GM18499 (cell line): ENCODE measurements at regions not wholly inside any gene's neighbourhood (a gene's known extent, or its start where the extent isn't known, plus 50 kb on each side); places are given as distances from the start of the nearest gene placed in this dataset.
A peak's percentile ranks its signal among the peaks of the same experiment; 100 is the strongest.

Experiments
- ATAC-seq: cut with Tn5 transposase; IDR thresholded peaks from one replicate; pipeline ENCODE4 v1.9.1; 2021; ENCODE audit warnings: moderate number of reproducible peaks; ENCODE audit not compliant: insufficient read depth, unreplicated experiment

GRCh38 chr2:8310557-8311455, 371.1 kb upstream of the ID2 start:
- ATAC-seq, result no peak

DNA sequence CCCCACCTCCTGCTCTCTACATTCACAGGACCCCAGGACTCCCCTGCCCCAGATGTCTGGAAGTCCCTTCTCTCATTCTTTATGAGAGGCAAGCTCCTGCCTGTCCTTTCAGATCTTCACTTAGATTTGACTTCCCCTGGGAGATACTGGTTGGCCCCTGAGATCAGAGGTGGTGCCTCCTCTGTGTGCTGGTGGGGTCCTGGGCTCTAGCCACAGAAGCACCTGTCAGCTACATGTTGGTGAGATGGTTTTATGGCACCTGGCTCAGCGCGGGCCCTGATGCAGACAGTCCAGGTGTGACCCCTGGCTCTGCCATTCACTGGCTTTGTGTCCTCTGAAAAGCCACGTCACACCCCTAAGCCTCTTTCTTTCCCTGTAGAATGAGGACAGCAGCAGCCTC, 369.6 kb upstream of the ID2 start:
- no peak for ATAC-seq

DNA sequence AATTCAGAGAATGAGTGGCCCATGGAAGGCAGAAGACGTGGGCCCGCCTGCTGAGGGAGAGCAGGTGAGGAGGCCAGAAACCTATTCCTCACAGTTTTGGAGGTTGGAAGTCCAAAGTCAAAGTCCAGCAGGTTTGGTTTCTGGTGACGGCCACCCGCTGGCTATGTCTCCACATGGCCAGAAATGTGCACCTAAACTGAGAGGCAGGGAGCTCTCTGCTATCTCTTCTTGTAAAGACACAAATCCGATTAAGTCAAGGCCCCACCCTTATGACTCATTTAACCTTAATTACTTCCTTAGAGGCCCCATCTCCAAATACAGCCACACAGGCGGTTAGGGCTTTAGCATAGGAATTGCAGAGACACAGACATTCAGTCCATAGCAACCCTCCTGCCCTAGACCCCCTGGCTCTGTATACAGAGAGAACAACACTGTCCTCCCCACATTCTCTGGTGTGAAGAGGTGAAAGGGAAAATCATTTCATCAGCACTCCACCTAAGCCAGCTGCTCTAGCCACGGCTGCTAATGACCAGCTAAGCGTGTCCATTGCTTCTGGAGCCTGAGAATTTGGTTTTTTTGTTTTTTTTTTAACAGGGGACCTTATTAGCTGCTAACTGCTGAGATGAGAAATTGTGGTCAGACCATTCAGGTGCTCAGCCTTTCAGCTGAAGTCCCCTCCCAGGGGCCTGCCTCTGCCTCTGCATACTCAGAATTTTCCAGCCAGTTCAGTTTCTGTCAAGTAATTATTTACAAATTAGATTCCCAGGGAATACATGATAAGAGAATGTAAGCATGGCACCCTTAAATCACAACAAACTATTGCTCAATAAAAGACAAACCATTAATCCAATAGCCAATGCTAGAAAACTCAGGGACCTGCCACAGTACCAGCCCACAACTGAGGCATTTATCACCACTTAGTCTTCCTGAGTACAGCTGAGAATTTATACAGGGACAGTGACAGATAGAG, 368.7 kb upstream of the ID2 start:
- ATAC-seq, result peak; percentile 69

DNA sequence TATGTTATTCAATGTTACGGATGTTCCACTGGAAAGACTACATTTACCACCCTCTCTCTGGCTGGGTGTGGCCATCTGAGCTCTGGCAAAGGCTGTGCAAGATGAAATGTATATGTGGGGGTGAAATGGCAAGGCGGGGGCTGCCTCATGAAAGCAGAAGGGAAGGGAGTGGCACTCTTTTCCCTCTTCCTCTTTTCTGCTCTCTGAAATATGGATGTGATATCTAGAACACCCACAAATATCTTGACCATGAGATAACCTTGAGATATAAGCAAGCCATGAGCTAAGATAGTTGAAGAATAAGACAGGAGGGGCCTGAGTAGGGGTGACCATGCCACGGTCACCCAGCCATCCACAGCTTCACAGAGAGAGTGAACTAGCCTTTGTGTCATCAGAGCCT, 367.8 kb upstream of the ID2 start:
- no peak for ATAC-seq

DNA sequence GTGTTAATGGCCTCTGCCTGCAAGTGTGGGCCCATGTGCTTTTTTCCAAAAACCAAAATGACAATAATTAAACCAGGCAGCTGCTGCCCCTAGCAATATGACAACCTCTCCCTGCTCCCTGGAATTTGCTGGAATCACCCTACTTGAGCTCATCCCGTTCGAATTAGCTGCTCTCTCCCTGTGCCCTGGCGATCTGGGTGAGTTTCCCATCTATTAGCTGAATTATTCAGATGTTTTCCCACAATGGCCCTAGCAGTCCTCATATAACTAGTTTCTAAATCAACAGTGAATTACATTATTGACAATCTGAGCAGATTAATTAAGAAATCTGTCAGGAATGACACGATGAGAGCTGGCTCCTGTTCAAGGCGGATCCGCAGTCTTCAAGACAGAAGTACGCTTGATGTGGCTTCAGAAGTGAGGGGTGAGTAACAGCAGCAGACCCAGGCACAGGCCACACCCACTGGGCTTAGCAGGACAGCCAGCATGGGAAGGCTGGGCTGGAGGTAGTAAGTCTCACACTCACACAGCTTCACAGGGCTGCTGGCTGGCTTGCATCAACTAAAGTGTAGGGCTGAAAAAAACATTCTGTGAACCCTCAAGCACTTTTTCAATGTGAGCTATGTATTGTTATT, 366.2 kb upstream of the ID2 start:
- no peak for ATAC-seq

DNA sequence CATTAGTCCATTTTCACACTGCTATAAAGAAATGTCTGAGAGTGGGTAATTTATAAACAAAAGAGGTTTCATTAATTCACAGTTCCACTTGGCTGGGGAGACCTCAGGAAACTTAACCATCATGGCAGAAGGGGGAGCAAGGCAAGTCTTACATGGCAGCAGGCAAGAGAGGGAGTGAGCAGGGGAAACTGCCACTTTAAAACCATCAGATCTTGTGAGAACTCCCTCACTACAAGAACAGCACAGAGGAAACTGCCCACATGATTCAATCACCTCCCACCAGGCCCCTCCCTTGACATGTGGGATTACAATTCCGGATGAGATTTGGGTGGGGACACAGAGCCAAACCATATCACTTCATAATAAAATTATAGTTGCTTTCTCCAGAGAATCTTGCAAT, 365.5 kb upstream of the ID2 start:
- no peak for ATAC-seq

DNA sequence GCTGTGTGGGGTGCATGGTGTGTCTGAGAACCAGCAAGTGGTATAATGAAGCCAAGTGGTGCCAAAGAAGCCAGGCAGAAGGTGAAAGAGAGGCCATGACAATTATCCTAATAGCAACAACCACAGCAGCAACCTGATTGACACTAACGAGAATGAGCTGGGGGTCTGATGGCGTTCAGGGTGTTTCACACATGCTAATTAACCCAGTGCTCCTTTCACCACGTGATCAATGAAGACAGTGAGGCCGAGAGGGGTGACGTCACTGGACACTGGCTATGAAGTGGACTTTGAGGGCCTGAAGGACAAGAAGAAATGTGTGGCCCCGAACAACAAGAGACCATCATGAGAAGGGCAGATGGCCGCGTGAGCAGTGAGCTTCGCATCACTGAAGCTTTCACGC, 364.4 kb upstream of the ID2 start:
- no peak for ATAC-seq

GRCh38 chr2:8319219-8319618, 362.6 kb upstream of the ID2 start:
- no peak for ATAC-seq

DNA sequence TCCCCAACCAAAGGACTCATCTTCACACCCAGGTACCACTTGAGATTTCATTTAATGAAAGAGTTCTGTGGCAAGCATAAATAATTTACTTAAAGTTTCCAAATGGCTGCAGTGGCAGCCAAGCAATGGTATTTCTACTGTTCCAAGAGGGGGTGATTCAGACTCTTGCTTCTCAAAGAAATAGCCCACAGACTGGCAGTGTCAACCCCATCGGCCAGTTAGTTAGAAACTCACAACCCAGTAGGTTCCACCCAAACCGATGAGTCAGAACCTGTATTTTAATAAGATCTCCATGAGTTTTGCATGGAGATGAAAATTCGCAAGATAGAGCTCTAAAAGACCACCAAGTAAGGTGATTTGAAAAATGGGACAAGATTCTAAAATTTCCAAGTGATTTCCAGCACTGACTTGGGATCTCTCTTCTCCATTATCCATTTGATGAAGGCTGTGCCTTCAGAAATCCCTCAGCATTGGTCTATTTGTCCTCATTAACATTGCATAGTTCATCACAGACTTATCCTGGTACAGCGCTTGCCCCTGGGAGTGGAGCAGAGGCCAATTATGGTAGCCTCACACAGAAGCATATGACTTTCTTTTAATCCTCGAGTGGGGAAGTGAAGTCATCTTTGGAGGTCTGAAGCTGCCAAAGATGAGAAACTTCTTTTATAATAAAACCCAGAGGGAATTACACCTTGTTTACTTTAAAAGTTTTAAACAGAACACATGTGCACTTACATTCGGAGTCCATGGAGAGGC, 361.4 kb upstream of the ID2 start:
- ATAC-seq, result no peak

GRCh38 chr2:8322634-8323033, 359.2 kb upstream of the ID2 start:
- no peak for ATAC-seq

DNA sequence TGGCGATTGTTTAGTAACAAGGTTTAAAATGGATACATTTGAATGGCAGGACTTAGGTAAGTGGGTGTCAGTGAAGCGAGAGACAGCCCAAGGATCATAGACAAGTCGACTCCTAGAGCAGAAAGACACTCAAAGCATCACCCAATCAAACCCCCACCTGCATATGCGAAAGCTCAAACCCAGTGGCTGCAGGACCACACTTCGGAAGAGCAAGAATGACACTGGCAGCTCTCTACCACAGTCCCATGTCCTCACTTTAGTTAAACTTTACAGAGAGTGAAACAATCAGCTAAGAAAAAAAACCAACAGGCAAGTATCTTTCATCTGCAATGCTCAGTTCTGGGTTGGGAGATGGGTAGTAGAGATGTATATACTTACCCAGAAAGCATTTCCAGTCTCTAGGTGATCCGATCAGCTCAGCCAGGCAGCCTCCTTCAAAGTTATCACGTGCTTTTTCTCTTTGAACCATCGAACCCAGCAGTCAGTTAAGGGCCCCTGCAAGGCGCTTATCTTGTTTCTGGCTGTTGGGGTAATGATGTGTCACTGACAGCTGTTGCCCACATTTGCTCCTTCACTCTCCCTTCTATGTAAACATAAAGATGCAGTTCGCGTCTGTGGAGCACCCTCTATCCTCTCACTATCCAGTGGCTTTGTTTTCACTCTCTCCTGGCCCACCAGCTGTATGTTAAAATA, 357.5 kb upstream of the ID2 start:
- ATAC-seq, result no peak

GRCh38 chr2:8324901-8325300, 357.0 kb upstream of the ID2 start:
- no peak for ATAC-seq

GRCh38 chr2:8327371-8328100, 354.3 kb upstream of the ID2 start:
- ATAC-seq, result no peak

DNA sequence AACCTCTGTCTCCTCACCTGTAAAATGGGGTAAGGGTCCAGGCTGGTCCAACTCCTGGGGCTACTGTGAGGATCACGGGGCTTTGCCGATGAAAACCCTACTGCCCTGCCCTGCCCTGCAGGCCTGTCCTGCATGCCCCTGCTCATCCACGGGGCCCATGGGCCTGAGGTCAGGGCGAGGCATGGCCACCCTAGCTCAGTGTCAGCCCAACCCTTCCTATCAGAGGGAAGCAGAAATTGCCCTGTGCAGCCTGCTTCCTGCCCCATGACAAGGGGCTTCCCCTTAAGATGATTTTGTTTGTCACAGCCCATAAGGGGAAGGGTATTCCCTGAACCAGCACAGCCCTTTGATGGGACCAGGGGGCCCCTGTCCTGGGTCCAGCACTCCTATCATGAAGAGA, 353.6 kb upstream of the ID2 start:
- ATAC-seq, result no peak

DNA sequence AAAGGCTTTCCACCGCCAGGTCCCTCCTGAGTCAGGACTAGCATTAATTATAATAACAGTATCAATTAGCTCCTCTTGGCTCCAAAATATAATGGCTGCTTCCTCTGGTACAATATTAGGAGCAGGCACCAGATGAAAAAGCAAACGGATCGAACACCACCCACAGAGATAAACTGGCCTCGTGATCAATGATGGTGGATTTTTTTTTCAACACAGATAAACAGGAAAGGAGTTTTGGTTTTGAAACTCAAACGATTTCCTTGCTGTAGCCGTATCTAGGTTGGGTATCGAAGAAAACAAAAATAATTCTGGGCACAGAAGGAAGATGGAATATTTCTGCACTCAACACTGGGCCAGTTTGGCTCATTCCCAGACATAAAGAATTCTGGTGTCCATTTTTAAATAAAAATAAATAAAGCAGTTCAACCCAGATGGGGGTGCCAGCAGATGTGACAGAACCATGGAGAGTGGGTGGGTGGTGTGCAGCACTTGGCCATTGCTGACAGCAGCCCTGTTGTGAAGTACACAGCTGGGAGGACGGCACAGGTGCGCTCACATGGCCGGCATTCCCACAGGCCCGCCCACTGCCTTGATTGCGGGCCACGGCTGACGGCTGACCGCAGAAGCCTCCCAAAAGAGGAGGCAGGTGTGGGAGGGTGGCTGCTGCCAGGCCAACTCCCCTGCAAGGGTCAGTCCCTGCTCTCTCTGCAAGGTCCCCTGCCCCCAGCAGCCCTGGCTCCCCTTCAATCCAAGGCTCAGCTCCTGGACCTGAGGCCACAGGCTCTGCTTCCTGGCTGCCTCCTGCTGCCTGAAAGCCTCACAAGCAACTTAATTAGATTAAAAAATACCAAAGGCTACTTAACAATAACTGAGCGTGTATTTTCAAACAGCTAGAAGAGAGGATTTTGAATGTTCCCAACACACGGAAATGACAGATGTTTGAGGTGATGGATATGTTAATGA, 351.9 kb upstream of the ID2 start:
- ATAC-seq, result no peak

GRCh38 chr2:8331068-8331467, 350.8 kb upstream of the ID2 start:
- ATAC-seq, result no peak

- ATAC-seq, result no peak
Measured at GRCh38 chr2:8332646-8333045, 349.2 kb upstream of the ID2 start.
